TTC549 (cell line): ENCODE measurements at regions not wholly inside any gene's neighbourhood (a gene's known extent, or its start where the extent isn't known, plus 50 kb on each side); places are given as distances from the start of the nearest gene placed in this dataset.
"Not testable (repeated sequence)": the region's sequence is repeated elsewhere in the genome, so short reads cannot be mapped to it uniquely, and the experiment has no call there.

ENCODE experiments used
- FAIRE-seq: peaks from 2 replicates; lab custom pipeline; 2012; peaks lifted over from hg19 to GRCh38; lab: Jason Lieb, UNC

- no peak for FAIRE-seq
These were observed 455.8 kb downstream of the EPM2A start for GRCh38 chr6:145279551-145279950.

GRCh38 chr6:145279993-145280392 is 455.3 kb downstream of the EPM2A start:
- FAIRE-seq = no peak

GRCh38 chr6:145283209-145283608 is 452.1 kb downstream of the EPM2A start:
- not testable (repeated sequence) for FAIRE-seq

GRCh38 chr6:145283856-145284255 is 451.5 kb downstream of the EPM2A start:
- FAIRE-seq = no peak

- FAIRE-seq = no peak
These were observed 448.4 kb downstream of the EPM2A start for GRCh38 chr6:145286916-145287315.

- FAIRE-seq = no peak
These were observed 445.7 kb downstream of the EPM2A start for GRCh38 chr6:145289573-145289972.

GRCh38 chr6:145290122-145290521 is 445.2 kb downstream of the EPM2A start:
- FAIRE-seq = no peak

- no peak for FAIRE-seq
These were observed 443.3 kb downstream of the EPM2A start for GRCh38 chr6:145292066-145292465.

- no peak for FAIRE-seq
These were observed 440.4 kb downstream of the EPM2A start for GRCh38 chr6:145294942-145295341.

- FAIRE-seq = no peak
These were observed 439.6 kb downstream of the EPM2A start for GRCh38 chr6:145295746-145296145.

- no peak for FAIRE-seq
These were observed 429.6 kb downstream of the EPM2A start for GRCh38 chr6:145305670-145306069.

GRCh38 chr6:145306489-145306888 is 428.8 kb downstream of the EPM2A start:
- FAIRE-seq = no peak

- FAIRE-seq = no peak
These were observed 425.3 kb downstream of the EPM2A start for GRCh38 chr6:145309842-145310535.

- FAIRE-seq = no peak
These were observed 422.8 kb downstream of the EPM2A start for GRCh38 chr6:145312481-145312880.

GRCh38 chr6:145313041-145313855 is 422.1 kb downstream of the EPM2A start:
- FAIRE-seq = no peak

- no peak for FAIRE-seq
These were observed 419.2 kb downstream of the EPM2A start for GRCh38 chr6:145315982-145316600.

- FAIRE-seq = no peak
These were observed 416.4 kb downstream of the EPM2A start for GRCh38 chr6:145318952-145319351.

GRCh38 chr6:145319605-145320004 is 415.7 kb downstream of the EPM2A start:
- no peak for FAIRE-seq

GRCh38 chr6:145323646-145324045 is 411.7 kb downstream of the EPM2A start:
- FAIRE-seq = no peak

- no peak for FAIRE-seq
These were observed 407.7 kb downstream of the EPM2A start for GRCh38 chr6:145327586-145327985.

GRCh38 chr6:145329257-145329656 is 406.1 kb downstream of the EPM2A start:
- no peak for FAIRE-seq

- FAIRE-seq = no peak
These were observed 404.3 kb downstream of the EPM2A start for GRCh38 chr6:145331066-145331465.

- no peak for FAIRE-seq
These were observed 403.3 kb downstream of the EPM2A start for GRCh38 chr6:145332011-145332410.
